DND-41 (cell line): ENCODE measurements at regions not wholly inside any gene's neighbourhood (a gene's known extent, or its start where the extent isn't known, plus 50 kb on each side); places are given as distances from the start of the nearest gene placed in this dataset.

Source experiments
- CTCF ChIP-seq: IDR thresholded peaks from 2 replicates; pipeline ENCODE4 v1.5.1; 2012; ENCODE audit warnings: borderline replicate concordance, low read length, moderate library complexity, mild to moderate bottlenecking; ENCODE audit not compliant: poor library complexity, severe bottlenecking; ENCODE audit errors: extremely low read depth
- EZH2 ChIP-seq: IDR thresholded peaks from 3 replicates; pipeline ENCODE4 v1.6.1; 2012; ENCODE audit warnings: borderline replicate concordance, low read depth, mild to moderate bottlenecking, moderate library complexity, low read length, inconsistent platforms; ENCODE audit not compliant: severe bottlenecking

DNA sequence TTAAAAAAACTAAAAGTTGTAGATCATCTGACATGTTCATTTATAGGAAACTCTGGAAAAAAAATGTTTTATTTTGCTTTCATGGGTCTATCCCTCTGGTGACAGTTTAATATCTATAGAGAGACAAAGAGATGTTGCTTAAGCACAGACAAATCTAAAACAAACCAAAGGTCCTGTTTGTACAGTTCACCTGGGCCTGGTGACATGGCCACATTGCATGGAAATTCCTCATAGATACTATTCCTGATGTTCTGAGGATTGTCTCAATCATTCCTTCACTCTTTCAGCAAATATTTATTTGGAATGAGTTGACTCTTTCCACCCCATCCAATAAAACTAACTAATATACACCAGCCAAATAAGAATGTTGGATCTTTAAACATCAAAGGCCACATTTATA is 259.1 kb upstream of the NOCT start:
- no peak for TF ChIP-seq CTCF
- no peak for TF ChIP-seq EZH2
